ENCODE measurements at regions not wholly inside any gene's neighbourhood (a gene's known extent, or its start where the extent isn't known, plus 50 kb on each side); places are given as distances from the start of the nearest gene placed in this dataset.

DNA sequence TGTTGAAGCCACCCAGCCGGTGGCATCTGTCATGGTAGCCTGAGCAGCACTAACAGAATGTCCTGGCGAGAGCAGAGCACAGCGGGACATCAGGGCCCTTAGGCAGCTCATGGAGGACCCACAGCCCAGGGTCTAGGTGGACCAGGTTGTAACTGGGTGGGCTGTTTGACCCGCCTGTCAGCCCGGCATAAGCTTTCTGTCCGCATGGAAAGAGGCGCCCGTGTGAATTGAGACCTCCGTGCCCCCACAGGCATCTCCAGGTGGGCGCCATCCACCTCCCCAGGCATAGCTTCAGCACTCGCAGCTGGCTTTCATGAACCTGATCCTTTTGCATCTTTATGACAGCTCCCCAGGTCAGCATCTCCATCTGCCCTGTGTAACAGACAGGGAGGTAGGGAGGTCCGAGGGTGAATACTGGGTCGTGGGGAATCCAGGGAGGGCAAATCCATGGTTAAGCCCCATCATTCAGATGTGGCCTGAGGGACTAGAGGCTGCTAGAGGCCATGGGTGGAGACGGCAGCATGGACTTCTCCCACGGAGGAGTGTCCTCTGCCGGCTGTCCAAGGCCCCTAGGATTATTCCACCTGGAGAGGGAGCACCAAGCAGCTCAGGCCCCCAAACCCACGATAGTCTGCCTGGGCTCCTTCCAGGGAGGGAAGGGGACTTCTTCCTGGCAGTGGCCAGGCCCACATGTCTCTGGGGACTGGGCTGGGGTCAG lies 371.6 kb upstream of the MKI67 start:
- ChIA-PET CTCF (no interaction called here), POLR2A (no interaction called here)
- no peak overlapping the region for H3K4me2 ChIP-seq (ENCODE audit: insufficient read depth, low read length)
- no peaks in the 10 kb centered on the region for H3K4me1 ChIP-seq (ENCODE audit: control insufficient read depth, extremely low read depth, insufficient read depth, low read length)
- intact Hi-C loops (cut with micrococcal nuclease) (no loop called here), dilution Hi-C loops (cut with MboI; ENCODE audit: extremely low pct_ligation_motif_present, low sequenced_read_pairs) (no loop called here)
- no peaks in the 10 kb centered on the region for H3K79me2 ChIP-seq (ENCODE audit: control insufficient read depth, insufficient read depth, low read length)
- H3K36me3 ChIP-seq (ENCODE audit: control insufficient read depth in 2 of 2, extremely low read depth in 1 of 2, insufficient read depth in 2 of 2, low read length in 2 of 2), result no peaks in the 10 kb centered on the region
- DNase-seq (ENCODE audit: low read depth, low spot score) (no peak), FAIRE-seq (no peak)
- H3K9ac ChIP-seq (replicated peaks; ENCODE audit: extremely low read depth, insufficient read depth, low read length), result no peak overlapping the region
- H2AFZ ChIP-seq (ENCODE audit: low read depth, low read length), result no peak overlapping the region
- H3K9me1 ChIP-seq (replicated peaks; ENCODE audit: control insufficient read depth, extremely low read depth, insufficient read depth, low read length), result no peaks in the 10 kb centered on the region
- H3K4me3 ChIP-seq (replicated peaks in 1 of 3; ENCODE audit: insufficient read depth in 1 of 3, low read depth in 1 of 3, low read length in 3 of 3), result no peak overlapping the region
- H3K27me3 ChIP-seq (ENCODE audit: control insufficient read depth in 2 of 2, insufficient read depth in 2 of 2, low read length in 2 of 2), result no peaks in the 10 kb centered on the region
- BruUV-seq (replicated peaks), result no TSS peak
- TF ChIP-seq MAX (IDR thresholded peaks at IDR 0.05; ENCODE audit: insufficient read depth, insufficient read length), result no peak
- TF ChIP-seq GATA2 (IDR thresholded peaks at IDR 0.05; ENCODE audit: insufficient read depth, insufficient read length, low read depth, low read length), result no peak
- TF ChIP-seq POLR2A (IDR thresholded peaks at IDR 0.05; ENCODE audit: low read depth, low read length), result no peak
- TF ChIP-seq JUN (IDR thresholded peaks at IDR 0.05; ENCODE audit: borderline replicate concordance, insufficient read depth, insufficient read length, low read depth), result no peak
- TF ChIP-seq EZH2 (IDR thresholded peaks at IDR 0.05; ENCODE audit: borderline replicate concordance, low read depth, low read length, severe bottlenecking), result no peak
- no peak for TF ChIP-seq POLR2AphosphoS5 (IDR thresholded peaks at IDR 0.05; ENCODE audit: insufficient read depth, low read depth, low read length)
- no peak for TF ChIP-seq MYC (IDR thresholded peaks at IDR 0.05; ENCODE audit: low read depth, low read length)
- H3K9me3 ChIP-seq (replicated peaks; ENCODE audit: control insufficient read depth, insufficient read depth, low read length), result peaks cover 2% of the 10 kb centered on the region
- no peaks in the 10 kb centered on the region for H4K20me1 ChIP-seq (replicated peaks; ENCODE audit: control insufficient read depth, extremely low read depth, insufficient read depth, low read length)
- H3K27ac ChIP-seq (ENCODE audit: insufficient read depth, low read depth, low read length), result no peak overlapping the region

- H3K4me1 ChIP-seq (ENCODE audit: control insufficient read depth, extremely low read depth, insufficient read depth, low read length), result no peaks in the 10 kb centered on the region
- TF ChIP-seq, protein P1, sequence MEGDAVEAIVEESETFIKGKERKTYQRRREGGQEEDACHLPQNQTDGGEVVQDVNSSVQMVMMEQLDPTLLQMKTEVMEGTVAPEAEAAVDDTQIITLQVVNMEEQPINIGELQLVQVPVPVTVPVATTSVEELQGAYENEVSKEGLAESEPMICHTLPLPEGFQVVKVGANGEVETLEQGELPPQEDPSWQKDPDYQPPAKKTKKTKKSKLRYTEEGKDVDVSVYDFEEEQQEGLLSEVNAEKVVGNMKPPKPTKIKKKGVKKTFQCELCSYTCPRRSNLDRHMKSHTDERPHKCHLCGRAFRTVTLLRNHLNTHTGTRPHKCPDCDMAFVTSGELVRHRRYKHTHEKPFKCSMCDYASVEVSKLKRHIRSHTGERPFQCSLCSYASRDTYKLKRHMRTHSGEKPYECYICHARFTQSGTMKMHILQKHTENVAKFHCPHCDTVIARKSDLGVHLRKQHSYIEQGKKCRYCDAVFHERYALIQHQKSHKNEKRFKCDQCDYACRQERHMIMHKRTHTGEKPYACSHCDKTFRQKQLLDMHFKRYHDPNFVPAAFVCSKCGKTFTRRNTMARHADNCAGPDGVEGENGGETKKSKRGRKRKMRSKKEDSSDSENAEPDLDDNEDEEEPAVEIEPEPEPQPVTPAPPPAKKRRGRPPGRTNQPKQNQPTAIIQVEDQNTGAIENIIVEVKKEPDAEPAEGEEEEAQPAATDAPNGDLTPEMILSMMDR (IDR thresholded peaks at IDR 0.05; ENCODE audit: extremely low read depth in 1 of 2, insufficient read depth in 1 of 2, low read depth in 1 of 2, low read length in 2 of 2), result no peak
- TF ChIP-seq FOS (IDR thresholded peaks at IDR 0.05; ENCODE audit: borderline replicate concordance, insufficient read depth, low read length), result no peak
- no peak for TF ChIP-seq MAX (IDR thresholded peaks at IDR 0.05; ENCODE audit: insufficient read depth, insufficient read length)
- TF ChIP-seq POLR2A (IDR thresholded peaks at IDR 0.05; ENCODE audit: low read depth, low read length), result no peak
- no peak for TF ChIP-seq POLR2AphosphoS5 (IDR thresholded peaks at IDR 0.05; ENCODE audit: insufficient read depth, low read depth, low read length)
- TF ChIP-seq JUN (IDR thresholded peaks at IDR 0.05; ENCODE audit: borderline replicate concordance, insufficient read depth, insufficient read length, low read depth), result no peak
- TF ChIP-seq MYC (IDR thresholded peaks at IDR 0.05; ENCODE audit: low read depth, low read length), result no peak
- no peak for TF ChIP-seq GATA2 (IDR thresholded peaks at IDR 0.05; ENCODE audit: insufficient read depth, insufficient read length, low read depth, low read length)
- TF ChIP-seq EZH2 (IDR thresholded peaks at IDR 0.05; ENCODE audit: borderline replicate concordance, low read depth, low read length, severe bottlenecking), result no peak
- dilution Hi-C loops (cut with MboI; ENCODE audit: extremely low pct_ligation_motif_present, low sequenced_read_pairs) (no loop called here), intact Hi-C loops (cut with micrococcal nuclease) (no loop called here)
- H3K4me2 ChIP-seq (ENCODE audit: insufficient read depth, low read length), result no peak overlapping the region
- BruUV-seq (replicated peaks), result no TSS peak
- no peak overlapping the region for H2AFZ ChIP-seq (ENCODE audit: low read depth, low read length)
- H3K4me3 ChIP-seq (replicated peaks in 1 of 3; ENCODE audit: insufficient read depth in 1 of 3, low read depth in 1 of 3, low read length in 3 of 3), result no peak overlapping the region
- FAIRE-seq (no peak), DNase-seq (ENCODE audit: low read depth, low spot score) (no peak)
- H3K9me1 ChIP-seq (replicated peaks; ENCODE audit: control insufficient read depth, extremely low read depth, insufficient read depth, low read length), result no peaks in the 10 kb centered on the region
- ChIA-PET CTCF (no interaction called here), POLR2A (no interaction called here)
- H3K27me3 ChIP-seq (ENCODE audit: control insufficient read depth in 2 of 2, insufficient read depth in 2 of 2, low read length in 2 of 2), result no peaks in the 10 kb centered on the region
- no peak overlapping the region for H3K27ac ChIP-seq (ENCODE audit: insufficient read depth, low read depth, low read length)
- H4K20me1 ChIP-seq (replicated peaks; ENCODE audit: control insufficient read depth, extremely low read depth, insufficient read depth, low read length), result no peaks in the 10 kb centered on the region
- H3K9ac ChIP-seq (replicated peaks; ENCODE audit: extremely low read depth, insufficient read depth, low read length), result no peak overlapping the region
- no peaks in the 10 kb centered on the region for H3K36me3 ChIP-seq (ENCODE audit: control insufficient read depth in 2 of 2, extremely low read depth in 1 of 2, insufficient read depth in 2 of 2, low read length in 2 of 2)
- H3K9me3 ChIP-seq (replicated peaks; ENCODE audit: control insufficient read depth, insufficient read depth, low read length), result peaks cover 2% of the 10 kb centered on the region
- no peaks in the 10 kb centered on the region for H3K79me2 ChIP-seq (ENCODE audit: control insufficient read depth, insufficient read depth, low read length)
These were observed 372.1 kb upstream of the MKI67 start for GRCh38 chr10:128498378-128498730.
